ENCODE measurements at regions not wholly inside any gene's neighbourhood (a gene's known extent, or its start where the extent isn't known, plus 50 kb on each side); places are given as distances from the start of the nearest gene placed in this dataset.

- DNase-seq: no peak
Observed at GRCh38 chr6:22670605-22671004, 101.2 kb downstream of the HDGFL1 start.

- DNase-seq: no peak
Observed at GRCh38 chr6:22673474-22673873, 104.1 kb downstream of the HDGFL1 start.

GRCh38 chr6:22680950-22681349, 111.6 kb downstream of the HDGFL1 start:
- no peak for DNase-seq

GRCh38 chr6:22681761-22682160, 112.4 kb downstream of the HDGFL1 start:
- DNase-seq: no peak

GRCh38 chr6:22682979-22683378, 113.6 kb downstream of the HDGFL1 start:
- no peak for DNase-seq

GRCh38 chr6:22690446-22690845, 121.1 kb downstream of the HDGFL1 start:
- no peak for DNase-seq

- DNase-seq: no peak
Observed at GRCh38 chr6:22694092-22694724, 124.8 kb downstream of the HDGFL1 start.

- no peak for DNase-seq
Observed at GRCh38 chr6:22696481-22696880, 127.1 kb downstream of the HDGFL1 start.

- no peak for DNase-seq
Observed at GRCh38 chr6:22697306-22697705, 127.9 kb downstream of the HDGFL1 start.

DNA sequence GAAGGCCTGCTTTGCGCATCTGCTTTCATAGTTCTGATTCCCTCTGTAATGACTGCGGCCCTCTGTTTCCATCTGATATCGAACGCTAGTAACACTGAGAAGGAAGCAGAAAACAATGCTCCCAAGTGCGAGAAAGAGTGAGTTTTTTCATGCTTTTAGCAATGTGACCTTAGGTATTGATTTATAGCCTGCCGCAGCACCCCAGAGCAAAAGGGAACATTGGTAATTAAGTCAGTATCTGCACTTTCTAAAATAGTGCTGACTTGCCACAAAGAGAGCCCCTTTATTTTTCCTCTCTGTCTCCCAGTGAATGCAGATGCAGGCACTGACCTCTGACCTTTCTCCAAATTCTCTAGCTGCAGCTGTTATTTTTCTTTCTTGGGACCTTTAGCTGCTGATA, 129.8 kb downstream of the HDGFL1 start:
- no peak for DNase-seq

DNA sequence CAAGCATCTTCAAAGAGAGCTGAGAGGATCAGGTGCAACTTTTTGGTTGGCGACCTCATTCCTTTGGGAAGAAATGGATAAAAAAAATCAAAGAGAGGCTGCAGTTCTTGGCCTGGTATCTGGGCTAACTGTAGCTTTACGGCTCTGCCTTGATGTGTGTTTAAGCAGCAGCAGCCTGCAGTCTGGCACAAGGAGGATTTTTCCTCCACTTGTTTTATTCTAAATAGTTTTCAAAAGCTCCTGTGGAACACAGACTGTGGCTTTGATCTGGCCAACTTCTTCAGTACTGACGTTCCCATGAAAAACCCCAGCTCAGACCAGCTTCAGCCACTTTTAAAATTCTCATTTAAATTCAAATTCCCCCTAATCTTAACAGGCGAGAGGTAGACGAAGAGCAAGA, 137.3 kb downstream of the HDGFL1 start:
- DNase-seq: no peak

DNA sequence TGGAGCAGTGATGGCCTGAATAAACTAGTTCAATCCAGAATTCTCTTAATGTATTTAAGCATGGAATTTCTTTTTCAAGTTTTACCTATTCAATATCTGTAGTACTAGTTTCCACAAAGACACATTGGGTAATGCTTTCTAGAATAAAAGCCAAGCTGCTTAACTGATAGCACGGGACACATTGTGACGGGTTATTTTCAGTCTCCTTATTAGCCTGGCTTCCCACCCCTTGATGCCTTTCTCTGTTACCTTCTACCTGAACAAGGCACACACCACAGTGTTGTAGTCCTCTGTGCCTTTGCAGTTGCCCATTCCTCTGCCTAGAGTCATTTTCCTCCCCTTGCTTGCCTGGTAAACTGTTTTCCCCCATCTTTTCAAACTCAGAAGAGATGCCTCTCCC, 139.1 kb downstream of the HDGFL1 start:
- DNase-seq: no peak

DNA sequence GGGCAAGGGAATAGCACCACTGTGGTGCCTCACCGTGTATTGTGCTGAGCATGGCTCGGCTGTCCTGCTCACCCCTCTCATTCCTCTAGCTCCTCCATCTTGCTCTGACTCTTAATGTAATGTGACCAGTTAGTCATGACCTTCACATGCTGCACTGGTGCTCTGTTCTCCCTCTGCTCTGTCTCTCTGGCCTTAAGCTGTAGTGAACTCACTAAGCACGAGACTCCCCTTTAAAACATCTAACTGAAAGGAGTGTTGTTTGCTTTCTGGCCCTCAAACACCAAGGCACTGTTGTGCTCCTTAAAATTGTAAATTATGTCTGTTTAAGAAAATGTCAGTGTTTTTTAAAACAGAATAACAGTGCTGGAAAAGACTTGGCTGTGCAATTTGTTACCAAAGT, 140.4 kb downstream of the HDGFL1 start:
- no peak for DNase-seq

- DNase-seq: no peak
Observed at GRCh38 chr6:22716721-22717120, 147.4 kb downstream of the HDGFL1 start.

DNA sequence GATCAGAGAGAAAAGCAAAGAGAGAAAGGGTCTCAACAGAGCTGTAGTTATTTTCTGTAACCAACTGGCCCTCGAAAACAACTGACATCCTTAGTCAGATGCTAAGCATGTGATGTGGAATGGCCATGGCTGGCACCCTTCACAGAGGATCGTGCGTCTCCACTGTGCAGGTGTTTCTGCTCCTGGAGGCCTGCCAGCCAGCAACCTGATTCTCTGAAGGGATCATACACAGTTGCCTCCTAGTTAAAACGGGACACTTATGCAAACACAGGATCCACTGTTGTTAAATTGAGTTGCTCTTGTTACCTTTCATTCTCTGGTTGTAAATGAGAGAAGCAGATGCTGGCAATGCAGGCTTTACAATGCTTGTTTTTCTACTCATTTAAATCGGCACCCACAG, 148.5 kb downstream of the HDGFL1 start:
- DNase-seq: no peak

DNA sequence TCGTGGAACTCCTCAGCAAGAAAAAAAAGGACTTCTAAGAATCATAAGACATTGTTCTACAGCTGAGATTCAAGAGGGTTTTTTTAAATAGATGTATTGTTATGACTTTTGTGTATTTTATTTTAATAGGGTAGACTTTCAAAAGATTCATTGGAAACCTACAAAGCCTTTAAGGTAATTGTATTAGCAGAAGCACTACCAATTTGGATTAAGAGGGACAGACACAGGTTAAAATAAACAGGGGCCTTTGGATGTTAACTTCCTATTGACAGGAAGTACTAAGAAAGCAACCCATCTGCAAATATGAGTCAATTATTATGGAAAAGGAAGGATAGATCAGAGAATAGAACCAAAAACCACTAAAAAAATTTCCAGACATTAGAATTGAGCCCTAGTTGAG, 153.5 kb downstream of the HDGFL1 start:
- no peak for DNase-seq

DNA sequence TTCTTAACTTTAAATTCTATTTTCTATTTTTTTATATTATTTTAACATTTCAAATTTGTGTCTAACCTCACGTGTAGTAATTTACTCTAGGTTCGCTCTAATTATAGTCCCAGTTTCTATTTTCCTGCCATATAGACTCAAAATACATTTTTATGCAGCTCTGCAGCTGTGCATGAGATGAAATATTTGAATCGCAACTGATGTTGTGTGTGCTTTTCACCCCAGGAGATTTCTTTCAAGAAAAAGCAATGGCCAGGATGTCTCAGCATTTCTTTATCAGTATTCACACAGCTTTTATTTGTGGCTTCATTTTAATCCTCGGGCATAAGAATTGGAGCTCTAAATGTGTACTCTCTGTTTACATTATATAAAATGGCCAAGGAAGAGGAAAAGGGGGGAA, 157.6 kb downstream of the HDGFL1 start:
- peak; percentile 6 for DNase-seq

GRCh38 chr6:22727710-22728109, 158.3 kb downstream of the HDGFL1 start:
- DNase-seq: no peak

- DNase-seq: no peak
Observed at GRCh38 chr6:22732176-22732970, 163.0 kb downstream of the HDGFL1 start.

DNA sequence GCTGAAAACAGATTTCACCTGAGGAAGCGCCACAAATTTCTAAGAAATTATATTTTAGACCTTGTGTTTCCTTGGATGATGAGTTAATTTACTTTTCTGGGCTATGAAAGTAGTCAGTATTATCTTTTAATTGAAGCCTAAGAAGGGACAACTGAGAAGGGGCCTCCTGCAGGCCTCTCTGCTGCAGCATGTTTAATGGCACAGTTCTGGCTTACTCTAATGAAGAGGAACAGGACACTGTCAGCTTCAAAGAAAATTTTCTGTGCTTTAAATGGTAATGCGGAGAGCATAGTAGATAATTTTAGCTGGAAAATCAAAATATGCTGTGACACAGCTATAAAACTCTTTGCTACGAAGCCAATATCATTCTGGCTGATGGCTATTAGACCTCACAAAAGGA, 167.4 kb downstream of the HDGFL1 start:
- DNase-seq: no peak

GRCh38 chr6:22737331-22737730, 168.0 kb downstream of the HDGFL1 start:
- peak; percentile 5 for DNase-seq

DNA sequence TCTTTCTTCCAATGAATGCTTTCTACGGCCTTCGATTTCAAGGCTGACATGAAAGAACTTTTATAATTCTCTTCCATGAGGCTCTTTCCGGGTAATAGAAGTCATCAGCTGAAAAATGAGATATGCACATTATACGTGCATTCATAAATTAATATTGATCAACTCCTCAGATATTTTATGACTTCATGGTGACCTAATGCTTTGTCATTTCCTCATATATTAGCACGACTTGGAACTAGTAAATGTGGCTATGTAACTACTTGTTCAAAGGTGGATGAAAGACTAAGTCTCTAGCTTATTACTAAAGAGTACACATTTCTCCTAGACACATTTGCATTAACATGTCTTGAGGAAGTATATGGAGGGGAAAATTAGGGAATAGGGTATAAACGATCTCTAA, 168.8 kb downstream of the HDGFL1 start:
- DNase-seq: no peak

DNA sequence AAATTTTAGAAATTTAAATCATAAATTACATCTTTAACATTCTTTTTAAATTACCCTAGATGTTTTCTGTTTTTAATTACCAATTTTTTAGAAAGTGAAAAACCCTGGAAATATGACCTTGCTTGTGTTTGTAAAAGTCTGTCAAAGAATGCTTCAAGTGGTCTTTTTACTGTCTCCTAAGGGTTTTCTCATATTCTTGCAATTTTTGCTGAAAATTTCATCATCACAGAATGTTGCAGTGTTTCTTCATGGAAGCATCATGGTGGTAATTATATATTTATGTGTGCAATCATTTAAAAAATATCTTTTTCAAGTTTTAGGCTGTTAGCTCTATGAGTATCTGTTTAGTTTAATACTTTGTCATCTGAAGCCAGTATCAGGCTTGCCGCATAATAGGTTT, 178.2 kb downstream of the HDGFL1 start:
- DNase-seq: no peak

- DNase-seq: no peak
Observed at GRCh38 chr6:22748681-22749080, 179.3 kb downstream of the HDGFL1 start.

- no peak for DNase-seq
Observed at GRCh38 chr6:22749696-22750095, 180.3 kb downstream of the HDGFL1 start.

All from hematopoietic multipotent progenitor cell treated with erythropoietin and hydrocortisone succinate and interleukin-3 and kit ligand, for 6 days (in vitro differentiated cells).